Islet of Langerhans (tissue), 1 donor: ENCODE measurements at regions not wholly inside any gene's neighbourhood (a gene's known extent, or its start where the extent isn't known, plus 50 kb on each side); places are given as distances from the start of the nearest gene placed in this dataset.

ENCODE experiments used
- FAIRE-seq: peaks from one replicate; lab custom pipeline; 2011; peaks lifted over from hg19 to GRCh38; lab: Jason Lieb, UNC

GRCh38 chr1:69246710-69247109 lies 321.0 kb upstream of the LRRC7 start:
- no peak for FAIRE-seq

GRCh38 chr1:69252696-69253095 lies 315.0 kb upstream of the LRRC7 start:
- no peak for FAIRE-seq

- FAIRE-seq: no peak
Measured at GRCh38 chr1:69256036-69256435, 311.7 kb upstream of the LRRC7 start.

GRCh38 chr1:69258842-69259241 lies 308.9 kb upstream of the LRRC7 start:
- FAIRE-seq: no peak

GRCh38 chr1:69263921-69264391 lies 303.8 kb upstream of the LRRC7 start:
- FAIRE-seq: no peak

GRCh38 chr1:69269491-69269890 lies 298.2 kb upstream of the LRRC7 start:
- FAIRE-seq: no peak

- FAIRE-seq: no peak
Measured at GRCh38 chr1:69271587-69272125, 296.1 kb upstream of the LRRC7 start.

- FAIRE-seq: no peak
Measured at GRCh38 chr1:69272684-69273083, 295.0 kb upstream of the LRRC7 start.

GRCh38 chr1:69278923-69279322 lies 288.8 kb upstream of the LRRC7 start:
- FAIRE-seq: no peak

GRCh38 chr1:69283516-69283915 lies 284.2 kb upstream of the LRRC7 start:
- no peak for FAIRE-seq

GRCh38 chr1:69284508-69284907 lies 283.2 kb upstream of the LRRC7 start:
- FAIRE-seq: no peak

- no peak for FAIRE-seq
Measured at GRCh38 chr1:69288416-69288815, 279.3 kb upstream of the LRRC7 start.

GRCh38 chr1:69290291-69290690 lies 277.4 kb upstream of the LRRC7 start:
- FAIRE-seq: no peak

GRCh38 chr1:69291541-69291940 lies 276.2 kb upstream of the LRRC7 start:
- no peak for FAIRE-seq

GRCh38 chr1:69292833-69293232 lies 274.9 kb upstream of the LRRC7 start:
- no peak for FAIRE-seq

- no peak for FAIRE-seq
Measured at GRCh38 chr1:69294171-69294570, 273.6 kb upstream of the LRRC7 start.

- no peak for FAIRE-seq
Measured at GRCh38 chr1:69295265-69295664, 272.5 kb upstream of the LRRC7 start.

GRCh38 chr1:69305621-69306020 lies 262.1 kb upstream of the LRRC7 start:
- FAIRE-seq: no peak

GRCh38 chr1:69312055-69312732 lies 255.5 kb upstream of the LRRC7 start:
- FAIRE-seq: no peak

- no peak for FAIRE-seq
Measured at GRCh38 chr1:69313118-69313517, 254.6 kb upstream of the LRRC7 start.

GRCh38 chr1:69315416-69315815 lies 252.3 kb upstream of the LRRC7 start:
- FAIRE-seq: no peak

- FAIRE-seq: no peak
Measured at GRCh38 chr1:69315823-69316222, 251.9 kb upstream of the LRRC7 start.

GRCh38 chr1:69319287-69319686 lies 248.4 kb upstream of the LRRC7 start:
- no peak for FAIRE-seq

- no peak for FAIRE-seq
Measured at GRCh38 chr1:69320757-69321211, 246.9 kb upstream of the LRRC7 start.
